ENCODE measurements at regions not wholly inside any gene's neighbourhood (a gene's known extent, or its start where the extent isn't known, plus 50 kb on each side); places are given as distances from the start of the nearest gene placed in this dataset.
"Not testable (repeated sequence)": the region's sequence is repeated elsewhere in the genome, so short reads cannot be mapped to it uniquely, and the experiment has no call there.

DNA sequence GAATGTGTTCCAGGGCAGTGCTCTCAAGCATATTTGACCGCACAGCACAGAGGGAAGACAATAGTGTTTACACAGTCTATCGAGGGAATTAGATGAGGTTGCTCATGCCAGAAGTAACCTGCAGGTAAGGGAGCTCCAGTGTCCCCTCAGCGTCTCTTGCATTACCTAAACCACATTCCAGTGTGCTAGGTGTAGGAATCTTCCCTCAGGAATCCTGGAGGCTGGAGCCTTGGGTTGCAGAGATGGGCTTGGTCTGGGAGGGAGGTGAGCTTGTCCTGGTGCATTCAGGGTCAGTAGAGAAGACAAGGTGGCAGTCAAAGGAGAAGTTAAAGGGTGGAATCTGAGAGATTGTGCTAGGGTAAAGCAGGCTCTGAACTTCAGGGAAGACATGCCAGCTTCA is 56.3 kb downstream of the SOX14 start:
- no peak for DNase-seq

DNA sequence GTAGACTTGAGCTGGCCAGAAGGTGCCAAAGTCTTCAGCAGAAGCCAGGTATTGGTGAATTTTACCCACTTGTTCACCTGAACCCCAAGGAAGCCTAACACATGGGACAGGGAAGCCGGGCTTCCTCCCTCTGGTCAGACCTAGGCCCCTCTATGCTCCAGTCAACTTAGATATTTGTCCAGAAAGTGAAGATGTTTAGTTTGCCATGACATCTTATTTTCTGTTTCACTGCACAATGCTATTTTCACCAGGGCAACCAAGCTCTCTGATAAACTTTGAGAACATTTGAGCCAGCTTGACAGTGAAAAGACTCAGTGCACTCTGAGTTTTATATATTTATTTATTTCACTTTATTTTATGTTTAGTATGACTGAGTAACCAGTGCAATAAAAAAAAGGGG is 71.0 kb downstream of the SOX14 start:
- no peak for DNase-seq

DNA sequence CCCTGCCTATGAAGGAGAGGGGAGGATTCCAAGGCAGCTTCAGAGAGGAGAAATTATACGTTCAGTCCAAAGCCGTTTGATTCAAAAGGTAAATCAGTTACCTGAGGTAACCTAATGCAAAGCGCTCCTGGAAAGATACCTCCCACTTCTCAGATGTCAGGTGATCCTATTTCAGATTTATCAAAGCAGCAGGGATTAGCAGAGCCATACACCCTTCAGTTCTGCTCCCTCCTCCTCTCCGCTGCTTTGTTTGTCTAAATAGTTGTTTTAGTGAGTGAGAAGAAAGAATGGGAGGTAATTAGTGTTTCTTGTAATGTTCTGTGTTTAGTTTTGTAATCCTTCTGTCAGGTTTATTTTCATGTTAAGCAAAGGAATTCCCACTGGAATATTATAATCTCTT is 81.1 kb downstream of the SOX14 start:
- DNase-seq, result no peak

DNA sequence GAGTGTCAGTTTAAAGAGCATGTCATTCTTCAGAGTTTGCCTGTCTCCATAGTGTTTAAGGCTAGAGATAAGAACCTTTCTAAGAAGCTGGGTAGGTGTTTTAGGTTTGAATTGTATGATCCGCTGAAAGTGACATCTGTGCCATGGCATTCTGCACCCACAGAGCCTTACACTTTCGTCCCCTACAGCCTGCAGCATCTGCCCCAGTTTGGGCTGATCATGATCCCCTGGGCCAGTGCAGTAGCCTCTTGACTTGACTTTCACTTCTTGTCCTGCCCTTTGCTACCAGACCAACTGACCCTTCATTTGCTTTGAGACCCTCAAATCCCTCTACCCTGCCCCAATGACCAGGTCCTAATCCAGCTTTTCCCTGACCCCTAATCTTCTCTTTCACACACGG is 81.6 kb downstream of the SOX14 start:
- DNase-seq, result no peak

DNA sequence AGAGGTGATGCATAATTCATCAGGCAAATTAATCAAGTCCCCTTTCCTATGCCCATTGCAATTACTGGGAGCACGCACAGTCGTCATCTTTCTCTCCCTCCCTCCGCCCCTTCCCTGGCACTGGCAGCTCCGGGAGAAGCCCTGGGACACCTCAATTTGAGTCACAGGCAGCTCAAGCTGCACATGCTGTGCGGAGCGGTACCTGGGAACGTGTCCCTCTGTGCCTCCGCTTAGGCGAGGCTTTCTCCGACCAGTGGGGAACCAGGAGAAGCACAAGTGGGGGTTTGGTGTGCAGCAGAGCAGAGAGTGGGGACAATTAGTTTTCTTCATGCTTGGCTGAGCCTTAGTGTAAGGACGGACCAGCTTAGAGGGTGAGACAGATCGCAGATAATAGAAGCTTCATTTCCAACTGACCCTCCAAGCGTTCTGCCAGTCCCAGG is 88.3 kb downstream of the SOX14 start:
- DNase-seq, result no peak

DNA sequence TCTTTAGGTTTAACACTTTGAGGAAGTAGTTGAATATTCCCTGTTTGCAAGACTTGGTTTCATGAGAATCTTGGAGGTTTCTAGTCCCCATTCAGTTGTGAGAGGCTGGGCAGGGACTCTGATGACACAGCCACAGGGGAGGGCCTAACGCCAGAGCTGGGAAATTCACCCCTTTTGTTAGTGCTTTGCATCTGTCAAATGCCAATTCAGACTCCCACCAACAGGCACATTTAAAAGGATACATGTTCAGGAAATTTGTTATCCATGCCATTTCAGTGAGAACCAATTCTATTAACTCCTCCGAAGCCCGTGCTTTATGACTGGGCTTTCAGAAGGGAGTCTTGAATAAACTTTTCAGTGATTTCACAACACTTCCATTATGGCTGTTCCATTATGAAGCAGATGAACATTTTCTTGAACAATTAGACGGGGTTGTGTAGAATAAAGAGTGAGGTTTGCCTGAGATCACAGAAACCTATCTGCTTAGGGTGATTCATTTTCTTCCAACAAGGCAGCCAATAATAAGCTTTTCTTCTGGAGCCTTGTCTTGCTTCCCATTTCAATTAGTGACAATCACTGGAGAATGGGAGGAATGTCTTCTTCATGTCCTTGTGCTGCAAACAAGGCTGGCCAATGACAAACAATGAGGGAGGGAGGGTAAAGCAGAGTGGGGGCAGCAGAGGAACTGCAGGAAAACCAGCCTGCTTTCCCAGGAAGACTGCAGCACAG is 90.6 kb downstream of the SOX14 start:
- DNase-seq, result no peak

DNA sequence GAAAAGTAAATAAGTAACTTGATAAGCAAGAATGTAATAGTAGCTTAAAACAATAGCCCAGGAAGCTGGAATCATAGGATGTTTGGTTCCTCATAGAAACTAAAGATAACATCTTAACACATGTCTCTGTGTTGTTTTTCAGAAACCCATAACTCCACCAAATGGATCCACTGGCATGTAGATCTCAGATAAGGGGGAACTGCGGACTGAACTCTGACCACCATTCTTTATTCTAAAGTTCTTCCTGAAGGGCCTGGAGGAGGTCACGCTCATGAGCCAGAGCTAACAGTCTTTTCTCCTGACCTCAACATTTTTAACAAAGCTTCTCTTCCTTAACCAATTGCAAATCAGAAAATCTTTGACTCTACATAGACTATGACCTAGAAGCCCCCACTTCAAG is 101.9 kb downstream of the SOX14 start:
- DNase-seq, result no peak

DNA sequence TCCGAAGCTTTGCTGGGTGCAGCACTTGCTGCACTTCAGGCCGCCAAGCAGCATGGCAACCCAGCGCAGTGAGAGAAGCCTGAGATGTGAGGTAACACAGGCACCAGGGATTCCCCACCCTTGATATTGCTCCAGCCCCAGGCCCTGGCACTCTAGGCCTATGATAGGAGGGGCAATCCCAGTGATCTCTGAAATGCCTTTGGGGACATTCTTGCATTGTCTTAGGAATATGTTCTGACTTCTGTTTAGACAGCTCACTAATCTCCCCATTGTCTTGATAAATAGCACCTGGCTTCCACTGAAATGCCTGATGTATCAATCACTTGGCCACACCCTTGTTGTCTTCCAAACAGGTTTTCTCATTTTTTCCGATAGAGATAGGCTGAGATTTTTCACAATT is 102.8 kb downstream of the SOX14 start:
- no peak for DNase-seq

DNA sequence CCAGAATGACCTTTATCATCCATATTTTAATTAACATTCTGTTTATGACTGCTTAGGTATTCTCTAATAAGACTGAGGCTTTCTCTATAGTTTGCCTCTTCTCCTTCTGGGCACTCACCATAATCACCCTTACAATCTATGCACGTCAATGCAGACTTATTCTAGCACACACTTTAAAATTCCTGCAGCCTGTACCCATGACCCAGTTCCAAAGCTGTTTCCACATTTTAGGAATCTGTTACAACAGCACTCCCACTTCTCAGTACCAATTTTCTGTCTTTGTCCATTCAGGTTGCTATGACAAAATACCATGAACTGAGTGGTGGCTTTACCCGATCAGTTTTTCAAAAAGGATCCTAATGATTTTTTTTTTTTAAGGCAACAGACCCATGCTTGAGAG is 103.5 kb downstream of the SOX14 start:
- no peak for DNase-seq

DNA sequence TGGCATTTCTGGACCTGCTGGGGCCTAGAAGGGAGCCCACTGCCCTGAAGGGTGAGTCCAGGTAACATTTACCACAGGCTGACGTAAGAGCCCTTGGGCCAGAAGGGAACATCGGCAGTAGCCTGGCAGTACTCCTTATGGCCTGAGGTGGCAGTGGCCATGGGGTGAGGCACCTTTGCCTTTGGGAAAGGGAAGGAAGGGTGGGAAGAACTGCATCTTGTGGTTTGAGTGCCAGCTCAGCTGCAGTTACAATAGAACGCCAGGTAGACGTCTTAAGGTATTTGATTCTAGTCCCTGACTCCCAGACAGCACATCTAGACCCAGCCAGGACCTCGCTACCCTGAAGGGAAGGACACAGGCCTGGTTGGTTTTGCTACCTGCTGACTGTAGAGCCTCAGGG is 104.9 kb downstream of the SOX14 start:
- no peak for DNase-seq

DNA sequence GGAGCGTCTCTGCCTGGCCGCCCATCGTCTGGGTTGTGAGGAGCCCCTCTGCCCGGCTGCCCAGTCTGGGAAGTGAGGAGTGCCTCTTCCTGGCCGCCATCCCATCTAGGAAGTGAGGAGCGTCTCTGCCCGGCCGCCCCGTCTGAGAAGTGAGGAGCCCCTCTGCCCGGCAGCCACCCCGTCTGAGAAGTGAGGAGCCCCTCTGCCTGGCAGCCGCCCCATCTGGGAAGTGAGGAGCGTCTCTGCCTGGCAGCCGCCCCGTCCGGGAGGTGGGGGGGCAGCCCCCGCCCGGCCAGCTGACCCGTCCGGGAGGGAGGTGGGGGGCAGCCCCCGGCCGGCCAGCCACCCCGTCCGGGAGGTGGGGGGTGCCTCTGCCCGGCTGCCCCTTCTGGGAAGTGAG is 108.5 kb downstream of the SOX14 start:
- DNase-seq, result not testable (repeated sequence)

DNA sequence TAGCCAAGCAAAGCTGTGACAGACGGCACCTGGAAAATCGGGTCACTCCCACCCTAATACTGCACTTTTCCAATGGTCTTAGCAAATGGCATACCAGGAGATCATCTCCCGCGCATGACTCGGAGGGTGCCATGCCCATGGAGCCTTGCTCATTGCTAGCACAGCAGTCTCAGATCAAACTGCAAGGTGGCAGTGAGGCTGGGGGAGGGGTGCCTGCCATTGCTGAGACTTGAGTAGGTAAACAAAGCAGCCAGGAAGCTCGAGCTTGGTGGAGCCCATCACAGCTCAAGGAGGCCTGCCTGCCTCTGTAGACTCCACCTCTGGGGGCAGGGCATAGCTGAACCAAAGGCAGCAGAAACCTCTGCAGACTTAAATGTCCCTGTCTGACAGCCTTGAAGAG is 113.1 kb upstream of the CLDN18 start:
- DNase-seq, result not testable (repeated sequence)

DNA sequence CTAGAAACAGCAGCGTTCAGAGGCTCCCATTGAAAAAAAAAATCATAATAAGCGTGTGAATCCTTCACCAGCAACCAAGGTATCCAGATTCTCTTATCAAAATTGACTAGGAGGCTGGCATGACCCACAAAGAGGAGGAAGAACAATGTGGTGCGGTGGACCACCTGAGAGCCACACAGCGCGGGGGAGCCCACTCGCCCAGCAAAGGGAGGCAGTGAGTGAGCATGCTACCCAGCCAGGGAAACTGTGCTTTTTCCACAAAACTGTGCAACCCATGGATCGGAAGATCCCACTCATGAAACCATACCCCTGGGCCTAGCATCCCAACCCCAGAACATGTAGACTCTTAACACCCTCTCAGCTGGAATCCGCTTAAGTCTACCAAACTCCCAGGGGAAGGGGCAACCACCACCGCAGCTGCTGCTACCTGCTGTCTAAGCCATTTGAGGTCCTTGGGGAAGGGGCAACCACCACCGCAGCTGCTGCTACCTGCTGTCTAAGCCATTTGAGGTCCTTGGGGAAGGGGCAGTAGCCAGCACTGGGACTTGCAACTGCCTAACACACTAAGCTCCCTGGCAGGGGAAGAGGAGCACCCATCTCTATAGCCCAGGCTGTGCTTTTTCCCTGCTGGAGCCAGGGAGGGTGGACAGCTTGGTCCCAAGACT is 102.8 kb upstream of the CLDN18 start:
- DNase-seq, result no peak

DNA sequence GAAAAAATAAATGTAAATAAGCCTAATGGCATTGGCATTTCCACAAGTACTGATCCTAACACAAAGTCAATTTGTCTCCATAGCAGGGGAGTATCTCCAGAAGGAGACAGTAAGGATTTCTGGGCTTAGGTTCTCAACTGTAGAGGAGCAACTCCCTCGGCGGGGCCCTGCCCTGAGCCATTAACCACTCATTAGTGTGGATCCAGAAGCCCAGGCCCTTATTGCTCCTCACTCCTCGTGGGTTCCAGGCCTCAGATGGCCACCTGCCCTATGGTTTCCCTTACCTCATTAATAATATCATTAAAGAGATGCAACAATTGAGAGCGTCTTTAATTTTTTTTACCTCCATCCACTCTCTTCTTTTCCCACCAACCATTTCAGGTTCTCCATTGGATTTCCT is 85.3 kb upstream of the CLDN18 start:
- no peak for DNase-seq

DNA sequence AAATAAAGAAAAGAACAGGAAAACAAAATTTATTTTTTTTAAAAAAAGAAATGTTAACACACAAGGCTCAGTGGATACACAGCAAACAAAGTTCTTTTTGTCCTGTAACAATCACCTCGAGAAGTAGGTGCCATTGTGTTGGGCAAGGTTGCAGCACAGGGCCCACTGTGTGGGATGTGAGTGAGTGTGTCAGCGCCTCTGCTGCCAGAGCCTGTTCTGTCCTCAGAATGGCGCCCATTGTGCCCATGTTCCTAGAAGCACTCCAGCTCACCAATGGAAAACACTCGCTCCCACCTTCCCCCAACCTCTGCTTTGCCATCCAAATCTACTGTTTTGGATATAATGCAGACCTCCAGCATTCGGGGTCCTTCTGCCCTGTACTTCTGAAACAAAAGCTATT is 84.9 kb upstream of the CLDN18 start:
- no peak for DNase-seq

DNA sequence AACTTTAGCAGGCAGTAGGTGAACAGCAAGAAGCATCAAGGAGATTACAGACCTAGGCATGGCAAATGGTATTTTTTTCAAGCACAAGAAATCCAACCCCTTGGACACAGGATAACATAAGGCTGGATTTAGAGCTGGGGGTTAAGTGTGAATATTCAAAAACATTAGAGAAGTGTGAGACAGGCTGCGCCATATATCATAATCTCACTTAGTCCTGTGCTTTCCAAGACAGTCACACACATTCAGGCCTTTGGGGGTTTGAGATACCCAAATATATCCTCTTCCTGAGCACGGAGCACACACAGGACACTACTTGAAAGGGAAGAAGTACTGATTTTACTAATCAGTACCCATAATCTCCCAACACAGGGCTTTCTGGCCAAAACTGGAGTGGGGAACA is 83.0 kb upstream of the CLDN18 start:
- DNase-seq, result no peak

DNA sequence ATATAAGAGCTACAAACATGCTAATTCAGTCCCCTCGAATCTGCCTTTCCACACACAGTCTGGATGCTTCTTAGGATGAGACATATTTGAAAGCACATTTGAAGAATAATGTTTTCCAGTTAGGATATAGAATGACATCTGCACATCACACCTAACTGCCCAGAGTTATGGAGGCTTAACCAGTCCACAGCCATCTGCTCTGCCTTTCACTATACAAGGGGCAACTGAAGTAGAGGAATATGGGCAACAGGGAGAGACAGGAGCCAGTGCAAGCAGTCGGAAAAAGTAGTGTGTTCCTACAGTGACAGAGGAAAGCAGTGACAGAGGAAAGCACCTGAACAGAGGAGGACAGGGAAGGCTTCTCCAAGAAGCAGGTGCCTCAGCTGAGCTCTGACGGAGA is 79.0 kb upstream of the CLDN18 start:
- DNase-seq, result no peak

DNA sequence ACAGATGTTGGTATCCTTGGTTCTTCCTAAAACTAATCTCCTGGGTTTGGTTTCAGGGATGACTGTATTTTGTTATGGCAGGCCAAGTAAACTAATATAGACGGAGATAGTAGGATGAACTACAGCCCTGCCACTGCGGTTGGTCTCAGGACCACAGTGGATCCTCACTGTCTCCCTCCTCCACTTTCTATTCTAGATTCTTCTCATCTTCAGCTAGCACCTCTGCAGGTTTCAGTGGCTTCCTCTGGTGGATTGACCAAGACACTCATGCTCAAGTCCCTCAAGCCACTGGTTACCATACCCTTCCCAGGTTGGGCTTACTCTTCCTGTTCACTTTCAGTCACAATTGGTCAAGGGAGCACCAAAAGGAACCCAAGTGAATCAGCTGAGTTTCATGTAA is 71.1 kb upstream of the CLDN18 start:
- no peak for DNase-seq

DNA sequence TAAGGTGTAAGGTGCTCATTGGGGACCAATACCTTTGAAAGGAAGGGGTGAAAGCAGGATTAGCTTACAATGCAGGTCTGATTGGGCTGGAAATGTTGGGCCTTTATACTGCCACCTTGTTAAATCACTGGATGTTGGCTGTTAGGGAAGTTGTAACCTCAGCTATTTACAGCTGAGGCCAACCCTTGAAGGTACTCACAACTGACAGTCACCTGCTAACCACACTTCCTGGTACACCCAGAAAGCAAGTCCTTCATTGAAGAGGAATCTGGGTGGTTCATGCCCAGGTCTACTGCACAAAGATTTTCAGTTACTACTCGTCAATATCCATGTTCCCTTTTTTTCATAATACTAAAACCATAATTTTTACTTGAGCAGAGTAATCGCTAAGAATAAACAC is 65.4 kb upstream of the CLDN18 start:
- DNase-seq, result no peak

DNA sequence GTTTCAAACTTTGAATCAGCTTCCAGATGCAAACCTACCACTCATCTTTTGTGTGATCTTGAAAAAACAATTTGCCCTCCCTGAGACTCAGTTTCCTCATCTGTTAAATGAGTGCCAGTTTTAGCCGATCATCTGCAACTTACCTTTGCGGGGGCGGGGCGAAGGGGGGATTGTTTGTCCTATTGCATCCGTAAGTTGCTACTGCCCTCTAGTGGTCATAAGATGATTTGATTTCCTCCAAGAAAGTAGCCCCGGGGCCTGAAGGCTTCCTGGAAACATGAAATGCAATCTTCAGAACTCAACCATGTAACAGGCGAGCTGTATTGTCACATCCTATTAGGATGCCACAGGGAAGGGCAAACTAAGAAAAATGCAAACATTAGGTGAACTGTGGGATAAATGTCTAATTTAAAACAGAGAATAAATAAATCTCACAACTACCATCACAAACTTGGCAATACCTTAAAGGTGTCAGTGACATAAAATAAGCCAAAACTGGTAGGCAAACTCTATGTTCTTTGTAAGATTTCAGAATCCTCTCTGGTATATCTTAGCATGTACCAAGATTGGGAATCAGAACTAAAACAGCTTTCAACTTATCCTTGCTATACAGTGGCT is 63.5 kb upstream of the CLDN18 start:
- DNase-seq, result peak; percentile 11 to 77

DNA sequence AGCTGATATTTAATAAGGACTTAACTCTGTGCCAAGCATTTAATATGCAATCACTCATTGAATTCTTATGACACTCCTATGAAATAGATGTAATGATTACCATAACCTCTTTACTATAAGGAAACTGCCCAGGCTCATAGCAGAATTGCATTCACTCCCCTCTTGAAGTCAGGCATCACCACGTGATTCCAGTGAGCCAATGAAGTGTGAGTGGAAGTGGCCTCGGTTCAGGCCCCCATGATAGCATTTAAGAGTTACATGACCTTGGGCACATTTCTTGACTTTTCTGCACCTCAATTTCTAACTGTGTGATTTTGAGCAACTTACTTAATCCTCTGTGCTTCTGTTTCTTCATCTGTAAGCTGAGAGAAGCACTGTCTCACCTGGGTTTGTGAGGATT is 62.8 kb upstream of the CLDN18 start:
- no peak for DNase-seq

DNA sequence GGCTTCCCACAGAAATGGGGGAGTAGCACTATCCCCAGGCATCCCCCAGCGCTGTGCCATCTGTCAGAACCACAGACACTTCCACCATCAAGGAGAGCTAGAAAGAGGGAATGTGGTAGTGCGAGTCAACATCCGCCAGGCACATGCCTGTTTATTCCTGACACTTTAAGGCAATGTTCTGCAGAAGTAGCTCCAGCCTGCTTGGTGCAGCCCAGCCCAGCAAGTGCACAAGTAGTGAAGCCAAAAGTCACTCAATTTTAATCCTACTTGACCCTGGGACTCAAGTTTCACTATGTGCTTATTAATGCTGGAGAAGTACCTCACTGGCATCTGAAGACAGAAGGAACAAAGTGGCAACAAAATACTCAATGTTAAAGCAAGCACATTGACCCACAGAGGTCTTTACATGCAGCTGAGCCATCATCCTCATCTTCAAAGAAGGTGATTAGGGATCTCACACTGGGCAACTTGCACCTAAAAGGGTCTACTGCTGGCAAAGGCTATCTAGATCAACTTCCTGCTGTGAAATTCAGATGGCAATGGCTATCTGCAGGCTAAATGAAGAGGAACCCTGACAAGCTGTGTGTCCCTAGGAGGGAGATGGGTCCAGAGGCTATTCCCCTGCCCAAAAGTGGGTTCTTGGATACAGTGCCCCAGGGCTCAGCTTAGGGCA is 61.4 kb upstream of the CLDN18 start:
- no peak for DNase-seq

DNA sequence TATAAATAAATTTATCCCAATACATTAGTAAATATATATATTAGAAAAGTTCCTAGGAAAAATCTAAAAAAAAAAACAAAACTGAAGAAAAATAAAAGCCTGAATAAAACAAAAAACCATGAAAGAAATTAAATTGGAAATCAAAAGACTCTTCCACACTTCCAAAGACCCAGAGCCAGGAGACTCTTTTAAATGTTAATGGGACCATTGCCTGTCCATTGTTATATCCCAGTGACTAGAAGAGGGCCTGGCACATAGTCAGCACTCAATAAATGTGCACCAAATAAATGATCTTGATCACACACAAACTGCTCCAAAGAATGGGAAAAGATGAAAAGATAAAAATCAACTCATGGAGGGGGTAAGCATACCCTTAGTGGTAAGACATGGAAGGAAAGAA is 51.3 kb upstream of the CLDN18 start:
- no peak for DNase-seq

Measured in NCI-H446 (cell line).